Left ventricle myocardium inferior (tissue), 1 donor: ENCODE measurements at regions not wholly inside any gene's neighbourhood (a gene's known extent, or its start where the extent isn't known, plus 50 kb on each side); places are given as distances from the start of the nearest gene placed in this dataset.

Experiments used
- DNase-seq: peaks from one replicate; pipeline ENCODE4 v3.0.0-alpha.2; 2020
- H3K27ac ChIP-seq: fragments of 200-600 bp; replicated peaks from 2 replicates; pipeline ENCODE4 v1.8.0; 2021
- H3K27me3 ChIP-seq: fragments of 200-600 bp; 2 replicates; pipeline ENCODE4 v1.8.0; 2021; ENCODE audit warnings: low read depth
- H3K36me3 ChIP-seq: fragments of 200-600 bp; 2 replicates; pipeline ENCODE4 v1.8.0; 2021
- H3K4me1 ChIP-seq: fragments of 200-600 bp; 2 replicates; pipeline ENCODE4 v1.8.0; 2021
- H3K4me3 ChIP-seq: fragments of 200-600 bp; 2 replicates; pipeline ENCODE4 v1.8.0; 2021; ENCODE audit warnings: mild to moderate bottlenecking, moderate library complexity
- H3K9me3 ChIP-seq: fragments of 200-600 bp; replicated peaks from 2 replicates; pipeline ENCODE4 v1.8.0; 2021
- CTCF ChIP-seq: fragments of 200-600 bp; IDR thresholded peaks from 2 replicates; pipeline ENCODE4 v1.8.0; 2021; ENCODE audit warnings: antibody characterized with exemption, mild to moderate bottlenecking, borderline replicate concordance
- intact Hi-C: fragments of 100-400 bp; cut with micrococcal nuclease; formaldehyde crosslinking; loops from one replicate; pipeline ENCODE4 v1.11.0; 2022
- donor health status: DM: no; HTN: yes; CAD: no; lungs with severe emphysema.

- no peaks in the 10 kb centered on the region for H3K27me3 ChIP-seq
- H3K36me3 ChIP-seq = no peaks in the 10 kb centered on the region
- H3K27ac ChIP-seq = no peak overlapping the region
- intact Hi-C loops = no loop called here
- TF ChIP-seq CTCF = no peak
- peaks cover 3% of the 10 kb centered on the region for H3K9me3 ChIP-seq
- no peak for DNase-seq
- H3K4me3 ChIP-seq = no peak overlapping the region
- H3K4me1 ChIP-seq = peaks cover 7% of the 10 kb centered on the region
These were observed 260.9 kb upstream of the SOX4 start for GRCh38 chr6:21332660-21333059.

GRCh38 chr6:21333715-21334114, 259.8 kb upstream of the SOX4 start:
- H3K4me1 ChIP-seq = peaks cover 7% of the 10 kb centered on the region
- H3K27ac ChIP-seq = no peak overlapping the region
- no peaks in the 10 kb centered on the region for H3K27me3 ChIP-seq
- peaks cover 3% of the 10 kb centered on the region for H3K9me3 ChIP-seq
- intact Hi-C loops = no loop called here
- no peak overlapping the region for H3K4me3 ChIP-seq
- TF ChIP-seq CTCF = no peak
- DNase-seq = no peak
- no peaks in the 10 kb centered on the region for H3K36me3 ChIP-seq

- Histone ChIP-seq H3K36me3 (no peaks in the 10 kb centered on the region), H3K27me3 (no peaks in the 10 kb centered on the region), H3K4me1 (peaks cover 7% of the 10 kb centered on the region), H3K4me3 (no peak overlapping the region), H3K9me3 (peaks cover 3% of the 10 kb centered on the region), H3K27ac (no peak overlapping the region)
- DNase-seq = no peak
- intact Hi-C loops = no loop called here
- no peak for TF ChIP-seq CTCF
These were observed 258.9 kb upstream of the SOX4 start for GRCh38 chr6:21334651-21335050.

- no peaks in the 10 kb centered on the region for H3K36me3 ChIP-seq
- H3K4me1 ChIP-seq = peaks cover 7% of the 10 kb centered on the region
- H3K9me3 ChIP-seq = peaks cover 3% of the 10 kb centered on the region
- no peak for TF ChIP-seq CTCF
- H3K27me3 ChIP-seq = no peaks in the 10 kb centered on the region
- H3K4me3 ChIP-seq = no peak overlapping the region
- intact Hi-C loops = no loop called here
- no peak overlapping the region for H3K27ac ChIP-seq
- DNase-seq = no peak
These were observed 258.0 kb upstream of the SOX4 start for GRCh38 chr6:21335591-21335990.

- H3K9me3 ChIP-seq = peaks cover 3% of the 10 kb centered on the region
- TF ChIP-seq CTCF = no peak
- H3K27me3 ChIP-seq = no peaks in the 10 kb centered on the region
- no peaks in the 10 kb centered on the region for H3K36me3 ChIP-seq
- no peaks in the 10 kb centered on the region for H3K4me1 ChIP-seq
- H3K4me3 ChIP-seq = no peak overlapping the region
- H3K27ac ChIP-seq = no peak overlapping the region
- intact Hi-C loops = no loop called here
- DNase-seq = no peak
These were observed 256.3 kb upstream of the SOX4 start for GRCh38 chr6:21337263-21337662.

GRCh38 chr6:21340573-21340972, 253.0 kb upstream of the SOX4 start:
- no peak overlapping the region for H3K27ac ChIP-seq

More at GRCh38 chr6:21340573-21340972, 253.0 kb upstream of the SOX4 start:
- intact Hi-C loops = no loop called here
- Histone ChIP-seq H3K4me3 (no peak overlapping the region), H3K4me1 (no peaks in the 10 kb centered on the region), H3K27me3 (no peaks in the 10 kb centered on the region), H3K9me3 (peaks cover 9% of the 10 kb centered on the region), H3K36me3 (no peaks in the 10 kb centered on the region)
- TF ChIP-seq CTCF = no peak
- no peak for DNase-seq
